ENCODE measurements at regions not wholly inside any gene's neighbourhood (a gene's known extent, or its start where the extent isn't known, plus 50 kb on each side); places are given as distances from the start of the nearest gene placed in this dataset.

GRCh38 chr18:73724958-73725357 is 422.7 kb downstream of the FBXO15 start:
- no peak for DNase-seq (ENCODE audit: low read depth)
- no peak overlapping the region for H3K4me3 ChIP-seq (ENCODE audit: low read depth, low read length)
- no peak for TF ChIP-seq CTCF (conservative IDR thresholded peaks at IDR 0.05; ENCODE audit: low read depth, low read length)

- TF ChIP-seq CTCF (conservative IDR thresholded peaks at IDR 0.05; ENCODE audit: low read depth, low read length), result no peak
- no peak for DNase-seq (ENCODE audit: low read depth)
These were observed 428.0 kb downstream of the FBXO15 start for GRCh38 chr18:73719611-73720010.

GRCh38 chr18:73717570-73717969 is 430.1 kb downstream of the FBXO15 start:
- H3K4me3 ChIP-seq (ENCODE audit: low read depth, low read length), result no peak overlapping the region
- no peak for TF ChIP-seq CTCF (conservative IDR thresholded peaks at IDR 0.05; ENCODE audit: low read depth, low read length)
- no peak for DNase-seq (ENCODE audit: low read depth)

More at GRCh38 chr18:73719611-73720010, 428.0 kb downstream of the FBXO15 start:
- H3K4me3 ChIP-seq (ENCODE audit: low read depth, low read length), result no peak overlapping the region

- no peak overlapping the region for H3K4me3 ChIP-seq (ENCODE audit: low read depth, low read length)
- TF ChIP-seq CTCF (conservative IDR thresholded peaks at IDR 0.05; ENCODE audit: low read depth, low read length), result no peak
- DNase-seq (ENCODE audit: low read depth), result no peak
These were observed 432.4 kb downstream of the FBXO15 start for GRCh38 chr18:73715210-73715670.

GRCh38 chr18:73714466-73714865 is 433.2 kb downstream of the FBXO15 start:
- DNase-seq (ENCODE audit: low read depth), result no peak
- TF ChIP-seq CTCF (conservative IDR thresholded peaks at IDR 0.05; ENCODE audit: low read depth, low read length), result no peak
- no peak overlapping the region for H3K4me3 ChIP-seq (ENCODE audit: low read depth, low read length)

GRCh38 chr18:73711256-73711655 is 436.4 kb downstream of the FBXO15 start:
- no peak overlapping the region for H3K4me3 ChIP-seq (ENCODE audit: low read depth, low read length)
- TF ChIP-seq CTCF (conservative IDR thresholded peaks at IDR 0.05; ENCODE audit: low read depth, low read length), result no peak
- DNase-seq (ENCODE audit: low read depth), result no peak

- TF ChIP-seq CTCF (conservative IDR thresholded peaks at IDR 0.05; ENCODE audit: low read depth, low read length), result no peak
- H3K4me3 ChIP-seq (ENCODE audit: low read depth, low read length), result no peak overlapping the region
- DNase-seq (ENCODE audit: low read depth), result no peak
These were observed 439.0 kb downstream of the FBXO15 start for GRCh38 chr18:73708591-73708990.

Measured in epithelial cell of proximal tubule (primary cell).